ENCODE measurements at regions not wholly inside any gene's neighbourhood (a gene's known extent, or its start where the extent isn't known, plus 50 kb on each side); places are given as distances from the start of the nearest gene placed in this dataset.

GRCh38 chr9:126173929-126174328 is 152.7 kb upstream of the MVB12B start:
- TF ChIP-seq CTCF (IDR thresholded peaks at IDR 0.05; ENCODE audit: control extremely low read depth in 1 of 3, insufficient read depth in 1 of 3, low read depth in 1 of 3, low read length in 3 of 3) (no peak), JUND (IDR thresholded peaks at IDR 0.05; ENCODE audit: low read length) (no peak), TEAD4 (IDR thresholded peaks at IDR 0.05; ENCODE audit: low read depth, low read length) (no peak), POLR2A (IDR thresholded peaks at IDR 0.05; ENCODE audit: control extremely low read depth in 1 of 2, low read depth in 2 of 2, low read length in 2 of 2) (no peak), KDM4A (IDR thresholded peaks at IDR 0.05; ENCODE audit: low read depth, low read length, severe bottlenecking) (no peak), POLR2AphosphoS5 (IDR thresholded peaks at IDR 0.05; ENCODE audit: low read depth, low read length) (no peak), RAD21 (IDR thresholded peaks at IDR 0.05 in 1 of 2, conservative IDR thresholded peaks at IDR 0.05 in 1 of 2; ENCODE audit: low read depth in 2 of 2, low read length in 2 of 2) (no peak), TBP (IDR thresholded peaks at IDR 0.05; ENCODE audit: low read depth, low read length) (no peak), USF2 (IDR thresholded peaks at IDR 0.05; ENCODE audit: low read length) (no peak)
